ENCODE measurements at regions not wholly inside any gene's neighbourhood (a gene's known extent, or its start where the extent isn't known, plus 50 kb on each side); places are given as distances from the start of the nearest gene placed in this dataset.

- no peaks in the 10 kb centered on the region for H3K9me3 ChIP-seq (ENCODE audit: low read depth)
- no peaks in the 10 kb centered on the region for H3K27me3 ChIP-seq
- H3K4me3 ChIP-seq = no peak overlapping the region
- no peaks in the 10 kb centered on the region for H3K36me3 ChIP-seq
- H3K27ac ChIP-seq = no peak overlapping the region
- no peak for TF ChIP-seq CTCF (IDR thresholded peaks at IDR 0.05; ENCODE audit: low read depth, low read length)
- no peak for DNase-seq (ENCODE audit: low read depth in 1 of 2, low spot score in 1 of 2)
- no peaks in the 10 kb centered on the region for H3K4me1 ChIP-seq (ENCODE audit: low read depth)
Measured at GRCh38 chrX:43019021-43019420, 241.1 kb upstream of the PPP1R2C start.

GRCh38 chrX:43025806-43026315, 247.9 kb upstream of the PPP1R2C start:
- no peaks in the 10 kb centered on the region for H3K27me3 ChIP-seq
- no peak overlapping the region for H3K27ac ChIP-seq
- H3K9me3 ChIP-seq (ENCODE audit: low read depth) = no peaks in the 10 kb centered on the region
- no peak for TF ChIP-seq CTCF (IDR thresholded peaks at IDR 0.05; ENCODE audit: low read depth, low read length)
- no peaks in the 10 kb centered on the region for H3K36me3 ChIP-seq
- no peak for DNase-seq (ENCODE audit: low read depth in 1 of 2, low spot score in 1 of 2)
- no peak overlapping the region for H3K4me3 ChIP-seq
- no peaks in the 10 kb centered on the region for H3K4me1 ChIP-seq (ENCODE audit: low read depth)

GRCh38 chrX:43064096-43064495, 286.1 kb upstream of the PPP1R2C start:
- no peak for DNase-seq (ENCODE audit: low read depth in 1 of 2, low spot score in 1 of 2)
- no peaks in the 10 kb centered on the region for H3K36me3 ChIP-seq

GRCh38 chrX:43065978-43066377, 288.0 kb upstream of the PPP1R2C start:
- Histone ChIP-seq H3K9me3 (ENCODE audit: low read depth) (no peaks in the 10 kb centered on the region), H3K27me3 (no peaks in the 10 kb centered on the region), H3K4me1 (ENCODE audit: low read depth) (peaks cover 8% of the 10 kb centered on the region), H3K4me3 (no peak overlapping the region), H3K27ac (no peak overlapping the region), H3K36me3 (no peaks in the 10 kb centered on the region)
- peak; percentile 14 to 21 for DNase-seq (ENCODE audit: low read depth in 1 of 2, low spot score in 1 of 2)
- TF ChIP-seq CTCF (IDR thresholded peaks at IDR 0.05; ENCODE audit: low read depth, low read length) = no peak

More at GRCh38 chrX:43064096-43064495, 286.1 kb upstream of the PPP1R2C start:
- Histone ChIP-seq H3K4me1 (ENCODE audit: low read depth) (peaks cover 8% of the 10 kb centered on the region), H3K27me3 (no peaks in the 10 kb centered on the region), H3K27ac (no peak overlapping the region), H3K4me3 (no peak overlapping the region), H3K9me3 (ENCODE audit: low read depth) (no peaks in the 10 kb centered on the region)
- no peak for TF ChIP-seq CTCF (IDR thresholded peaks at IDR 0.05; ENCODE audit: low read depth, low read length)

- peaks cover 8% of the 10 kb centered on the region for H3K4me1 ChIP-seq (ENCODE audit: low read depth)
- no peak for TF ChIP-seq CTCF (IDR thresholded peaks at IDR 0.05; ENCODE audit: low read depth, low read length)
- no peaks in the 10 kb centered on the region for H3K36me3 ChIP-seq
- no peak overlapping the region for H3K27ac ChIP-seq
- no peaks in the 10 kb centered on the region for H3K27me3 ChIP-seq
- H3K9me3 ChIP-seq (ENCODE audit: low read depth) = no peaks in the 10 kb centered on the region
- no peak overlapping the region for H3K4me3 ChIP-seq
- DNase-seq (ENCODE audit: low read depth in 1 of 2, low spot score in 1 of 2) = no peak
Measured at GRCh38 chrX:43068639-43069038, 290.7 kb upstream of the PPP1R2C start.

GRCh38 chrX:43083016-43083415, 305.1 kb upstream of the PPP1R2C start:
- Histone ChIP-seq H3K4me1 (ENCODE audit: low read depth) (peaks cover 9% of the 10 kb centered on the region), H3K9me3 (ENCODE audit: low read depth) (no peaks in the 10 kb centered on the region), H3K27me3 (no peaks in the 10 kb centered on the region), H3K27ac (no peak overlapping the region), H3K36me3 (no peaks in the 10 kb centered on the region), H3K4me3 (no peak overlapping the region)
- TF ChIP-seq CTCF (IDR thresholded peaks at IDR 0.05; ENCODE audit: low read depth, low read length) = no peak
- DNase-seq (ENCODE audit: low read depth in 1 of 2, low spot score in 1 of 2) = no peak
